Gastroesophageal sphincter (tissue), 4 donors: ENCODE measurements at regions not wholly inside any gene's neighbourhood (a gene's known extent, or its start where the extent isn't known, plus 50 kb on each side); places are given as distances from the start of the nearest gene placed in this dataset.

Source experiments
- ATAC-seq: fragments of 150-250 bp; one replicate; pipeline ENCODE4 v1.9.1; 2016; ENCODE audit warnings: mild to moderate bottlenecking, moderate library complexity
- H3K27ac ChIP-seq, 4 donors: fragments of 200-600 bp; sonication (generic) in 3 of 4; 1 replicate in 3 of 4; 2 replicates in 1 of 4; pipeline ENCODE4 v1.5.1; 2016 to 2019
- H3K27me3 ChIP-seq: fragments of 200-600 bp; sonication (generic); one replicate; pipeline ENCODE4 v1.5.1; 2019
- H3K36me3 ChIP-seq, 2 donors: fragments of 200-600 bp; sonication (generic); one replicate each; pipeline ENCODE4 v1.5.1; 2019; ENCODE audit warnings: control low read depth in 1 of 2
- H3K4me1 ChIP-seq, 3 donors: fragments of 200-600 bp; sonication (generic); 1 replicate in 2 of 3; 2 replicates in 1 of 3; pipeline ENCODE4 v1.5.1; 2016 to 2019; ENCODE audit warnings: control low read depth in 2 of 3
- H3K4me3 ChIP-seq, 2 donors: fragments of 200-600 bp; sonication (generic); one replicate each; pipeline ENCODE4 v1.5.1; 2019; ENCODE audit warnings: mild to moderate bottlenecking in 1 of 2, moderate library complexity in 1 of 2
- H3K9me3 ChIP-seq, 3 donors: fragments of 200-600 bp; sonication (generic); one replicate each; pipeline ENCODE4 v1.5.1; 2017 to 2019; ENCODE audit warnings: control low read depth in 2 of 3
- CTCF ChIP-seq, 4 experiments: fragments of 200-600 bp in 2 of 4; fragments of 450-650 bp in 2 of 4; sonication (generic) in 1 of 4; IDR thresholded peaks; one replicate each; pipeline ENCODE4 v1.5.1; 2017 to 2019; ENCODE audit warnings: antibody characterized with exemption in 4 of 4, mild to moderate bottlenecking in 2 of 4, moderate library complexity in 2 of 4
- EP300 ChIP-seq: sonication (generic); formaldehyde crosslinking; IDR thresholded peaks from one replicate; pipeline ENCODE4 v1.6.1; 2017; ENCODE audit warnings: antibody characterized with exemption, mild to moderate bottlenecking
- POLR2A ChIP-seq, 2 donors: fragments of 450-650 bp; IDR thresholded peaks; one replicate each; pipeline ENCODE4 v1.6.1; 2017; ENCODE audit warnings: antibody characterized with exemption in 2 of 2, mild to moderate bottlenecking in 2 of 2, moderate library complexity in 1 of 2
- POLR2AphosphoS5 ChIP-seq: sonication (generic); formaldehyde crosslinking; IDR thresholded peaks from one replicate; pipeline ENCODE4 v1.6.1; 2017; ENCODE audit warnings: antibody characterized with exemption
- WGBS, 2 donors: methylation state at CpG; one replicate each; pipeline ENCODE4 v1.1.5; 2018; ENCODE audit warnings: low coverage in 1 of 2; 5-methylcytosine and 5-hydroxymethylcytosine counted together

DNA sequence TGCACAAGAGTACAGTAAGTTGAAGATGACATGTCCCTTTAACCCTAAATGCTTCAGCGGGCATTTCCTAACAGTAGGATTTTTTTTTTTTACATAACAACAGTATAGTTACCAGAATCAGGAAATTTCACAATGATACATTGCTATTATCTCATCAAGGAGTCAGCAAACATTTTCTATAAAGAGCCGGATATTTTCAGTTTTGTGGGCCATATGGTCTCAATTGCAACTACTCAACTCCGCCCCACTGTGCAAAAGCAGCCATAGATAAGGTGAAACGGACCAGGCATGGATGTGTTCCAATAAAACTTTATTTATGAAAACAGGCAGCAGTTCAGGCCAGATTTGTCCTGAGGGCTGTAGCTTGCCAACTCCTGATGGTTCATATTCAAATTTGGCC lies 130.6 kb downstream of the SMAD6 start:
- H3K27ac ChIP-seq, result no peak overlapping the region
- TF ChIP-seq POLR2A (IDR thresholded peaks at IDR 0.05), result no peak
- no peak for TF ChIP-seq CTCF (IDR thresholded peaks at IDR 0.05)
- no peak for TF ChIP-seq POLR2AphosphoS5
- no peak for TF ChIP-seq EP300
- H3K36me3 ChIP-seq, result no peaks in the 10 kb centered on the region
- H3K27me3 ChIP-seq, result no peaks in the 10 kb centered on the region
- no peak overlapping the region for H3K4me3 ChIP-seq
- no peaks in the 10 kb centered on the region for H3K4me1 ChIP-seq
- 59 to 75% methylated on average over 3 to 4 of the region's 4 CpGs for WGBS, 2 donors
- ATAC-seq, result no peak
- no peaks in the 10 kb centered on the region for H3K9me3 ChIP-seq

DNA sequence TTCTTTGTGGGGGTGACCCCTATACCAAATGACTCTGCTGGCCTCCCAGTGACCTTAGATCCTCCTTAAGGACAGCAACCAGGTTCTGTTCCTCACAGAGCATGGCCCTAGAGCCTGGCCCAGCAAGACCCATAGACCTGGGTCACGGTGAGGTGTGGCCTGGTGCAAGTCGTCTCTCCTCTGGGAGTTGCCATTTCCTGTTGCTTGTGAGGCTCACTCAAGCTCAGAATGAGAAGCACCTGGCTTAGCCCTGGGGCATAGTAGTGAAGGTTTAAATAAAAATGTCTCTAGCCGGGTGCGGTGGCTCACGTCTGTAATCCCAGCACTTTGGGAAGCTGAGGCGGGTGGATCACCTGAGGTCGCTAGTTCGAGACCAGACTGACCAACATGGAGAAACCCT lies 131.3 kb downstream of the SMAD6 start:
- TF ChIP-seq POLR2A (IDR thresholded peaks at IDR 0.05), result no peak
- no peak for TF ChIP-seq EP300
- no peak for TF ChIP-seq CTCF (IDR thresholded peaks at IDR 0.05)
- no peak for TF ChIP-seq POLR2AphosphoS5
- no peak overlapping the region for H3K27ac ChIP-seq
- H3K4me1 ChIP-seq, result no peaks in the 10 kb centered on the region
- no peak overlapping the region for H3K4me3 ChIP-seq
- ATAC-seq, result no peak
- no peaks in the 10 kb centered on the region for H3K9me3 ChIP-seq
- 94% methylated on average over 3 of the region's 8 CpGs; no CpG with 5 or more reads in 1 of the 2 donors for WGBS, 2 donors
- no peaks in the 10 kb centered on the region for H3K27me3 ChIP-seq
- H3K36me3 ChIP-seq, result no peaks in the 10 kb centered on the region

- H3K4me3 ChIP-seq, result no peak overlapping the region
- no peak for ATAC-seq
- no peaks in the 10 kb centered on the region for H3K4me1 ChIP-seq
- 96 to 97% methylated on average over 3 to 5 of the region's 5 CpGs for WGBS, 2 donors
- no peak overlapping the region for H3K27ac ChIP-seq
- H3K36me3 ChIP-seq, result no peaks in the 10 kb centered on the region
- no peaks in the 10 kb centered on the region for H3K9me3 ChIP-seq
- TF ChIP-seq CTCF (IDR thresholded peaks at IDR 0.05), result no peak
- TF ChIP-seq POLR2AphosphoS5, result no peak
- no peak for TF ChIP-seq POLR2A (IDR thresholded peaks at IDR 0.05)
- TF ChIP-seq EP300, result no peak
- H3K27me3 ChIP-seq, result no peaks in the 10 kb centered on the region
Observed at GRCh38 chr15:66833803-66834202, 131.8 kb downstream of the SMAD6 start.

- Histone ChIP-seq H3K27ac (no peak overlapping the region), H3K4me3 (no peak overlapping the region), H3K36me3 (no peaks in the 10 kb centered on the region), H3K27me3 (no peaks in the 10 kb centered on the region), H3K4me1 (peaks cover 0 to 9% (median 0%) of the 10 kb centered on the region in 3 donors), H3K9me3 (no peaks in the 10 kb centered on the region)
- TF ChIP-seq POLR2AphosphoS5 (no peak), EP300 (no peak), CTCF (IDR thresholded peaks at IDR 0.05) (no peak), POLR2A (IDR thresholded peaks at IDR 0.05) (no peak)
- 87 to 100% methylated on average over 3 of the region's 11 CpGs for WGBS, 2 donors
- no peak for ATAC-seq
Observed at GRCh38 chr15:66834881-66835878, 133.1 kb downstream of the SMAD6 start.
